ENCODE measurements at regions not wholly inside any gene's neighbourhood (a gene's known extent, or its start where the extent isn't known, plus 50 kb on each side); places are given as distances from the start of the nearest gene placed in this dataset.

DNA sequence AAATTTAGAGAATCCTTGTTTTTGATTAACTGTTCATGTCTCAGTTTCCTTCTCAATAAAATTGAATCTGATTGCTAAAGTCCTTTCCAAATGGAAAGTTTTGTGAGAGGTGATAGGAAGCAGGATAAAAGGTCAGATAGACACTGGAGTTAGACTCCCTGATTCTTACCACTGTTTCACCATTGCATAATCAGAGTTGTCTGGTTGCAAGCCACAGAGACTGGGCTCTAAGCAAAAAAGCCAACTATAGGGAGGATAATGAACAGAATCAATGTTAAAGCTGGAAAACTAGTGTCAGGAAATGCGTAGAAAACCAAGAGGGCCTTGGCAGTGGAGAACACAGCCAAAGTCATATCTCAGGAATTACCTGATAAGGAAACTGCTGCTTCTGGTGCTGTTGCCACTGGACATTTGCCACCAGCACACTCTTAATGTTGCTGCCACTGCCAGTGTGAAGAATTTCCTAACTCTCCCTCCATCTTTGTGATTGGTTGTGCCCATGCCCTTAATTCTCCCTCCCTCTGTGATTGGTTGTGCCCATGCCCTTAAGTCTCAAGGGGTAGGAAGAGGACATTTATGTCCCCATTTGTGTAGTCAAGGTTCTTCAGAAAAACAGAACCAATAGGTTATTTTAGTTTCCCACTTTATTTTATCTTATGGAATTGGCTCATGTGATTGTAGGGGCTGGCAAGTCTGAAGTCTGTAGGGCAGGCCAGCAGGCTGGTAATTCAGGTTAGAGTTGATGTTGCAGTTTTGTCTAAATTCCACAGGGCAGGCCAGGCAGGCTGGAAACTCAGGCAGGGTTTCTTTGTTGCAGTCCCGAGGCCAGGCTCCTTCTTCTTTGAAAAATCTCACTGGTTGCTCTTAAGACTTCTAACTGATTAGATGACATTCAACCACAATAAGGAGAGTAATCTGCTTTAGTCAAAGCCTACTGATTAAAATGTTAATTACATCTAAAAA, 639.0 kb downstream of the REEP3 start:
- Histone ChIP-seq H3K4me3 (ENCODE audit: low read depth, low read length) (no peak overlapping the region), H3K27me3 (replicated peaks) (no peaks in the 10 kb centered on the region), H3K36me3 (replicated peaks) (no peaks in the 10 kb centered on the region), H3K27ac (no peak overlapping the region)
- in situ Hi-C loops (cut with HindIII; ENCODE audit: low pct_ligation_motif_present, low sequenced_read_pairs), result no loop called here
- no peak for DNase-seq
- TF ChIP-seq, protein P1, sequence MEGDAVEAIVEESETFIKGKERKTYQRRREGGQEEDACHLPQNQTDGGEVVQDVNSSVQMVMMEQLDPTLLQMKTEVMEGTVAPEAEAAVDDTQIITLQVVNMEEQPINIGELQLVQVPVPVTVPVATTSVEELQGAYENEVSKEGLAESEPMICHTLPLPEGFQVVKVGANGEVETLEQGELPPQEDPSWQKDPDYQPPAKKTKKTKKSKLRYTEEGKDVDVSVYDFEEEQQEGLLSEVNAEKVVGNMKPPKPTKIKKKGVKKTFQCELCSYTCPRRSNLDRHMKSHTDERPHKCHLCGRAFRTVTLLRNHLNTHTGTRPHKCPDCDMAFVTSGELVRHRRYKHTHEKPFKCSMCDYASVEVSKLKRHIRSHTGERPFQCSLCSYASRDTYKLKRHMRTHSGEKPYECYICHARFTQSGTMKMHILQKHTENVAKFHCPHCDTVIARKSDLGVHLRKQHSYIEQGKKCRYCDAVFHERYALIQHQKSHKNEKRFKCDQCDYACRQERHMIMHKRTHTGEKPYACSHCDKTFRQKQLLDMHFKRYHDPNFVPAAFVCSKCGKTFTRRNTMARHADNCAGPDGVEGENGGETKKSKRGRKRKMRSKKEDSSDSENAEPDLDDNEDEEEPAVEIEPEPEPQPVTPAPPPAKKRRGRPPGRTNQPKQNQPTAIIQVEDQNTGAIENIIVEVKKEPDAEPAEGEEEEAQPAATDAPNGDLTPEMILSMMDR (IDR thresholded peaks at IDR 0.05; ENCODE audit: low read depth, low read length, missing control alignments), result no peak

DNA sequence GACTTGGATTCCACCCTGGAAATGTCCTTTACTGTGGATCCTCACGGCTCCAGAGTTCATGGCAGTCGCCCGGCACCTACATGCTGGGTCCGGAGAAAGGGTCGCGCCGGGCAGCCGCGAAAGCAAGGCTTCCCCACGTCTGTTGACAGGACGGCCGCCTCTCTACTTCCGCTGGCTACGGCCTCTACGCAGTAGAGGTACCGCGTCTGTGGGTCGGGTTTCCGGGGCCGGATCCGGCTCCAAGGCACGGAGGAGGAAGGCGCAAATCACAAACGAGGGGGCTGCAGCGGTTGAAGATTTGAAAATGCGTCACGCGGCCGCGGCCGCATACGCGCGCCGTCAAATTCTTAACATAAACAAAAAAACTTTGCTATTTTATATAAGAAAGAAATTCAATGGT, 649.6 kb downstream of the REEP3 start:
- in situ Hi-C loops (cut with HindIII; ENCODE audit: low pct_ligation_motif_present, low sequenced_read_pairs), result no loop called here
- H3K27me3 ChIP-seq (replicated peaks), result no peaks in the 10 kb centered on the region
- TF ChIP-seq, protein P1 (IDR thresholded peaks at IDR 0.05; ENCODE audit: low read depth, low read length, missing control alignments), result no peak
- no peak for DNase-seq
- H3K27ac ChIP-seq, result no peak overlapping the region
- no peaks in the 10 kb centered on the region for H3K36me3 ChIP-seq (replicated peaks)
- no peak overlapping the region for H3K4me3 ChIP-seq (ENCODE audit: low read depth, low read length)

DNA sequence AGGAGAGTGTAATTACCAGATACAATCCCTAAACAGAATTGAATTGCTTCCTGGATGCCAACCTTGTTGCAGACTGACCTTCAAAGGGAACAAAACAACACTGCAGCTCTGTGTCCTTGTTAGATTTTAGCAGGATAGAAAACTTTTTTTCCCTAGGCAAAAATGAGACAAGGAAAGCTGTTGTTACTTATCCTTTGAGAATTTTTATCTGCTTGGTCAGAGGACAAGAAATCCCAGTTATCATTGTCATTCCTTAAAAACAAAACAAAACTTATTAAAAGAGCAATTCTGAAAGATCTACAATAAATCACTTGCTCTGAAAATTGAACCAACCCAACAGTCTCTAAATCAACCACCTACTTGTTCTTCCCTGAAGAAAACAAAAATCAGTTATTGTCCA, 652.6 kb downstream of the REEP3 start:
- DNase-seq, result no peak
- Histone ChIP-seq H3K4me3 (ENCODE audit: low read depth, low read length) (no peak overlapping the region), H3K36me3 (replicated peaks) (no peaks in the 10 kb centered on the region), H3K27me3 (replicated peaks) (no peaks in the 10 kb centered on the region), H3K27ac (no peak overlapping the region)
- TF ChIP-seq, protein P1 (IDR thresholded peaks at IDR 0.05; ENCODE audit: low read depth, low read length, missing control alignments), result no peak
- in situ Hi-C loops (cut with HindIII; ENCODE audit: low pct_ligation_motif_present, low sequenced_read_pairs), result no loop called here

DNA sequence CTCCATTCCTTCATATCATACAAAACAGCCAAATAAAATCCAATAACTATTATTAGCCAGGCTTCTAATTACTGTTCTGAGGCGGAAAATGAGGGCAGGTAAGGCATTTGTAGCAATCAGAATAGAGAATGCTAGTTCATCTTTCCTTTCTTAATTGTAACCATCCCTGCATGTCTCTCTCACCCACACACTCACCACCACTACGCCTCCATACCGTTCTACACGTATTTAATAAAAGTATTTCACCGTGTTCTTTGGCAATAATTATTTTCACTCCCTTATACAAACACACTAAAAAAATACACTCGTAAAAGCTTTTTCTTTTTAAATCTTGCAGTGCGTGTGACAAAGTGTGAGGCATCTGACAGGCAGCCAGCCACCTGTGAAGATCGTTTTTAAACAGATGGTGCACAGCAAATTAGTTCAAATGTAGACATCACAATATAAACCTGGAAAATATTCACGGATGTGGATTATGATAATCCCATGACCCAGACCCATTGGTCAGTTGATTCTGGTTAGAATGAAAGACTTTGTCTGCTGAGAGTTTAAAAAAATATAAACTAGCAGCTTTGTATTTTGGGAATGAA, 653.6 kb downstream of the REEP3 start:
- in situ Hi-C loops (cut with HindIII; ENCODE audit: low pct_ligation_motif_present, low sequenced_read_pairs), result no loop called here
- no peaks in the 10 kb centered on the region for H3K36me3 ChIP-seq (replicated peaks)
- H3K27me3 ChIP-seq (replicated peaks), result no peaks in the 10 kb centered on the region
- H3K4me3 ChIP-seq (ENCODE audit: low read depth, low read length), result no peak overlapping the region
- TF ChIP-seq, protein P1 (IDR thresholded peaks at IDR 0.05; ENCODE audit: low read depth, low read length, missing control alignments), result no peak
- H3K27ac ChIP-seq, result no peak overlapping the region
- no peak for DNase-seq

DNA sequence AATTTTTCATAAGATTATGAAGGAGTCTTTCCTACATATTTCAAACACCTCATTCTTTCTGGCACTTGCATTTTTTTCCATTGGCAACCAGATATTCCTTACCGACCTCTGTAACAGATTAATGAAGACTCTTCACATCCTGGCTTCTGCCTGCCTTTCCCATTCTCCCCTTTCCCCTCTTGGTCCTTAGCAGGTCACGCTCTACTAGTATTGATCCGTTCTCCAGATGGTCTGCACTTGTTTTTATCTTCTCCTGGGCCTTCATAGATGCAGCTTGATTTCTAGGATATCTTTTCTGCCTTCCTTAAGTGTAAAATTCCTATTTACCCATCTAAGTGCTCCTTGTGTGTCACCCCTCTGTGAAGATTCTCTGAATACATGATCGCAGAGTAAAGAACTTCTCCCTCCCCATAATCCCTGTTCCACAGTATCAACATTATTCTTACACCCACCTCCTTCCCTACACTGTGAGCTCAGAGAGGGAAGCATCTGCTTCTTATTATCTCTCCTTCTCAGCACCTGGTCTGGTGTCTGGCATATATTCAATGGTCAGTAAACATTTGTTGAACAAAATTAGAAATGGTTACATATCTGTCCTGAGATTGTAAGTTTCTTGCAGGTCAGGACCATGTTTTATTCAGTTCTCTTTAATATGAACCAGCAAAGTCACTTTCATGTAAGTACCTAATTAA, 654.2 kb downstream of the REEP3 start:
- TF ChIP-seq, protein P1 (IDR thresholded peaks at IDR 0.05; ENCODE audit: low read depth, low read length, missing control alignments), result no peak
- no peak overlapping the region for H3K27ac ChIP-seq
- no peaks in the 10 kb centered on the region for H3K27me3 ChIP-seq (replicated peaks)
- DNase-seq, result no peak
- no peaks in the 10 kb centered on the region for H3K36me3 ChIP-seq (replicated peaks)
- no peak overlapping the region for H3K4me3 ChIP-seq (ENCODE audit: low read depth, low read length)
- in situ Hi-C loops (cut with HindIII; ENCODE audit: low pct_ligation_motif_present, low sequenced_read_pairs), result no loop called here
